Fibroblast of peridontal ligament (primary cell): ENCODE measurements at regions not wholly inside any gene's neighbourhood (a gene's known extent, or its start where the extent isn't known, plus 50 kb on each side); places are given as distances from the start of the nearest gene placed in this dataset.

Experiments used
- DNase-seq: peaks from one replicate; pipeline ENCODE4 v3.0.0-alpha.2; 2010; ENCODE audit errors: extremely low read depth

GRCh38 chrX:106510713-106511403 is 100.9 kb upstream of the RADX start:
- DNase-seq = no peak
